Medulla oblongata (tissue), 1 donor: ENCODE measurements at regions not wholly inside any gene's neighbourhood (a gene's known extent, or its start where the extent isn't known, plus 50 kb on each side); places are given as distances from the start of the nearest gene placed in this dataset.

Source experiments
- DNase-seq: peaks from one replicate; pipeline ENCODE4 v3.0.0-alpha.2; 2015; ENCODE audit errors: extremely low spot score

DNA sequence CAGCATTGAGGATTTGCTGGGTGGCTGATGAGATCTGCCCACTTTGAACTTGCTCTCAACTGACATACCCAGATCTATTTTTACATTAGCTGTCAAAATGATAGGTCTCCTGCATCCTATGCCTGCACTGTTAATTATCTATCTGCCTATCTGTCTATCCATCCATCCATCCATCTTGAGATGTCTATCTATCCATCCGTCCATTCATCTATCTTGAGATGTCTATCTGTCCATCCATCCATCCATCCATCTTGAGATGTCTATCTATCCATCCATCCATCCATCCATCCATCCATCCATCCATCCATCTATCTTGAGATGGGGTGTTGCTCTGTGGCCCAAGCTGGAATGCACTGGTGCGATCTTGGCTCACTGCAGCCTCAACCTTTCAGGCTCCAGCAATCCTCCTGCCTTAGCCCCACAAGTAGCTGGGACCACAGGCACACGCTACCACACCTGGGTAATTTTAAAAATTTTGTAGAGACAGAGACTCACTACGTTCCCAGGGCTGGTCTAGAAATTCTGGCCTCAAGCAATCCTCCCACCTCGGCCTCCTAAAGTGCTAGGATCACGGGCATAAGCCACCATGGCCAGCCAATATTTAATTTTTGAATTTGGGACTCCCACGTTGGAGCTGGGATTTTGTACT lies 159.4 kb upstream of the NSMCE3 start:
- DNase-seq = no peak

DNA sequence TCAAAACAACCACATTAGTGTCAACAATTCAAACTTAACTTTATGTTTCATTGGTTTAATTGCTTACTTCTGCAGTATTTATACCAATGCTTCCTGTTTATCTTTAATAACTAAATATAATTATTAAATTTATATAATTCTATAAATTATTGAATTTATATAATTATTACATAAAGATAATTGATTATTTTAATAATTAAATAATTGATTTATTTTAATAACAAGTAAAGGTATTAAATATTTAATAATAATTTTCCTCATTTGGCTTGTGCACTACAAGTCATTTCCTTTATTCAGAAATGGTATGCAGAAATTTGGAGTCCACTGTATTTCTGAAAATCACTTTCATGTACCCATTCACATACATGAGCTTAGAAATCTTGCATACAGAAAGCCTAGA lies 156.2 kb upstream of the NSMCE3 start:
- no peak for DNase-seq

DNA sequence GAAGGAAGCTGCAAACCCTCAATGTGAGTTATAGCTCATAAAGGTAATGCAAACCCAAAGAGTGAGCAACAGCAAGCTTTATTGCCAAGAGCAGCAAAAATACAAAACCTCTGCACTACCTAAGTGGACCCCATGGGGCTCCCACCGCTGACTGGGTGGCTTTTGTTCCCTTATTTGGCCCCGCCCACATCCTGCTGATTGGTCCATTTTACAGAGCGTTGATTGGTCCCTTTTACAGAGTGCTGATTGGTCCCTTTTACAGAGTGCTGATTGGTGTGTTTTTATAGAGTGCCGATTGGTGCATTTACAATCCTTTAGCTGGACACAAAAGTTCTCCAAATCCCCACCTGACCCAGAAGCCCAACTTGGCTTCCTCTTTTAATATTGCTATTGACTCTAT lies 154.5 kb upstream of the NSMCE3 start:
- DNase-seq = no peak

GRCh38 chr15:29422606-29423005 lies 153.0 kb upstream of the NSMCE3 start:
- no peak for DNase-seq

DNA sequence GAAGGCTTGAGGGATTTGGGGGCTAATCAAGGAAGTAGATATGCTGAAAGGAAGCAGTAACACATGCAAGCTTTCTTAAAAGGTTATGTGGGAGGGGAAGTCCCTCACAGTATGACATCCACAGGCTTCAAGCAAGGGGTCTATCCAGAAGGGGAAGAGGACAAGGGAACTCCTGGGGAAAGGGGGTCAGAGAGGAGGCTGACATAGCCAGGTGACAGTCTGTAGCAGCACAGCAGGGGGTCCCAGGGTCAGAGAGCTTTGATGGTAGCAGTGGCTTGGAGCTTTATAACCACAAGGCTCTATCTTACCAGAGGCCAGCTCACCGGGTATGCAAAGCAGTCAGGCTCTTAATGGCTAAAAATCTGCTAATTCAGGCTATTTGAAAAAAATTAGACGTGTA lies 150.6 kb upstream of the NSMCE3 start:
- no peak for DNase-seq

DNA sequence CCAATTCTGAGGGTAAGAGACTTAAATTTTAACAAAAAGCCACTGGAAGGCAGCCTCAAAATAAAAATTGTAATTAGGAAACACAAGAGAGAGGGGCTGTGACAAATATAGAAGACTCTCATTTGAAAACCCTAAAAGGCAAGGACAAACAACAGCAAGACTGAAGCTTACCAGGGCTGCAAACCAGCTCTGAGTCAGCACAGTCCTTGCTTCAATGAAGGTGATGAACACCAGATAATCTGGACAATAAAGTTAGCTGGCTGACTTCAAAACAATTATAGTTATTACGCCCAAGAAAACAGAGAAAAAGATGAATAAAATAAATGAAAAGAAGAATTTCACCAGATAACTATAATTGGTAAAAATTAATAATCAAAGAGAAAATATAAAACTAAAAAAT lies 149.3 kb upstream of the NSMCE3 start:
- no peak for DNase-seq

DNA sequence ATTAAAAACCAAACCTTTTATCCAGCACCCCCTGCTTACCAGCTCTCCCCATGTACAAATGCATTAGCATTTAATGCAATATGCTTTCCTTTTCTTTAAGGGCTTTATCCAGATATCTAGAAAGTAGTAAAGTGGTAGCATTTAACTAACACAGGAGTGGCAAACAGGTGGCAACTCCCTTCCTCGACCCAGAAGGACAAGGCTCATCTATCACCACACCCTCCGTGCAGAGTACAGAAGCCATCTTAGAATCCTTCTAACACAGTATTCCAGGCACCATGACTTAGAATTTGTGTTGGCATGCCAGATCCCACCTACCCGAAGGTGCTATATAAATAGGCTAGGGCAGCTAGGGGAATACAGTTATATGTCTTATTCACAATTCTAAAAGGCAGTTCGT lies 148.6 kb upstream of the NSMCE3 start:
- no peak for DNase-seq

DNA sequence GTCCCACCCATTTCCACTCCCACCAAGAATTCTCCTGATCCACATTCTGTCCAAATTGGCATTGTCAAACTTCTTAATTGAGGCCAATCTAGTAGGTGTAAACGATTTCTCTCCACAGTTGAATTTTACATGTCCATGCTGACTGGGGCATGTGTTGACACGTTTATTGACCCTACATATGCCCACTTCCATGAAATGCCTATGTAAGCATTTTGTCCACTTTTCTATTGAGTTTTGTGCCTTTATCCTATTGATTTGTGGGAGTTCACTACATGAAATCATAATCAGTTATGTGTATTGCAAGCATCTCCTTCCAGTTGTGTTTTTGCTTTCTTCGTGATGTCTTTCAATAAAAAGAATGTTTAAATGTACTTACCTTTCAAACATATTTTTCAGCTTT lies 141.7 kb upstream of the NSMCE3 start:
- no peak for DNase-seq

GRCh38 chr15:29410338-29410737 lies 140.7 kb upstream of the NSMCE3 start:
- DNase-seq = no peak

GRCh38 chr15:29409890-29410289 lies 140.3 kb upstream of the NSMCE3 start:
- no peak for DNase-seq

DNA sequence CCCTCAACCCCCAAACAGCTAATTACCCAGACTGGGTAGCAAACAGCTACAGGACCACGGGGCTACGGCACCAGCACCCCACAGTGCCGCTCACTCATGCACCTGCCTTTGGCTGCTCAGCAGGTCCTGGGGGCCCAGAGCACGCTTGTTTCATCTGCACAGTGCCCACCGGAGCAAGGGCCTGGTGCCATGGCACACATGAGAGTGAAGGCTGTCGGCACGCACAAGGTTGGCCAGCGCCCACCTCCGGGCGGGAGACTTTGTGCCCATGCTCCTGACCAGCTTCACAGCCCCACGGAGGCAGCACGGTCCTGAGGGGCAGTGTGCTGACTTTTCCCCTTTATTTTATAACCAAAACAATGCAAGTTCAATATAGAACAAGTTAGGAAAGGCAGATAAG lies 135.9 kb upstream of the NSMCE3 start:
- DNase-seq = no peak

GRCh38 chr15:29403772-29404171 lies 134.2 kb upstream of the NSMCE3 start:
- no peak for DNase-seq

GRCh38 chr15:29401644-29402043 lies 132.0 kb upstream of the NSMCE3 start:
- DNase-seq = no peak

DNA sequence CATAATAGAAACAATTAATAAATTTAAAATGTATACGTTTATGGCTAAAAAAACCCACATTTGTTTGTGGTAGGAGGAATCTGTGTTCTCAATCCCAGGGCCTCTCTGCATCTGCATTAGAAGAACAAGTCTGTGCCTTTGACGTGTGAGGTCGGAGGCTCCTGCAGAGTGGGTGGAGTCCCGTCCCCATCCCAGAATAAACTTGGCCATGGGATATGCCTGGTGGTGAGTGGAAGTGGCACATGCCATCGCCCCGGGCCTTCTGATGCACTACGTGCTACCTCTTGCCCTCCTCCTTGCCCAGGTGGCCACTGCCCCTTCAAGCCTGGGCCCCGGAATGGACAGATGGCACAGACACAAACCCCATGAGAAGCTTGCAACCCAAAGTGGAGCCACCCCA lies 131.1 kb upstream of the NSMCE3 start:
- no peak for DNase-seq

GRCh38 chr15:29398907-29399306 lies 129.3 kb upstream of the NSMCE3 start:
- no peak for DNase-seq

- no peak for DNase-seq
Observed at GRCh38 chr15:29396176-29396811, 126.7 kb upstream of the NSMCE3 start.

- DNase-seq = no peak
Observed at GRCh38 chr15:29393443-29393842, 123.8 kb upstream of the NSMCE3 start.

- DNase-seq = no peak
Observed at GRCh38 chr15:29392358-29392757, 122.7 kb upstream of the NSMCE3 start.

DNA sequence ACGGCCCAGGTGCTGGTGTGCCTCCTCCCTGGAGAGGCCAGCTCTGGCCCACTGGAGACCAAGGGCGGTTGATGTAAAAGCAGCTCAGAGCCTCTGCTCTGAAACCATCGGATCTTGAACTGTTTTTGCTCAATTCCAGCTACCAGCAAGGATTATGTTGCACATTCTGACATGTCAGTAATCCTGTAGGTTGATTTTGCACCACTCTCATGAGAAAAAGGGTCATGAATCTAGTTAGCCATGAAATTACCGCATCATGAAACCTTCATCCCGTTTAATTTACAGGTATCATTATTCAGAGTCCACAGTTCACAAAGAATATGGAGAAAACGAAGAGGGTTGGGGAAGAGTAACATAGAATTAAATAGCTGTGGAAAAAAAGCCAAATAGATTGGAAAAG lies 120.4 kb upstream of the NSMCE3 start:
- no peak for DNase-seq

GRCh38 chr15:29386523-29386922 lies 116.9 kb upstream of the NSMCE3 start:
- no peak for DNase-seq

DNA sequence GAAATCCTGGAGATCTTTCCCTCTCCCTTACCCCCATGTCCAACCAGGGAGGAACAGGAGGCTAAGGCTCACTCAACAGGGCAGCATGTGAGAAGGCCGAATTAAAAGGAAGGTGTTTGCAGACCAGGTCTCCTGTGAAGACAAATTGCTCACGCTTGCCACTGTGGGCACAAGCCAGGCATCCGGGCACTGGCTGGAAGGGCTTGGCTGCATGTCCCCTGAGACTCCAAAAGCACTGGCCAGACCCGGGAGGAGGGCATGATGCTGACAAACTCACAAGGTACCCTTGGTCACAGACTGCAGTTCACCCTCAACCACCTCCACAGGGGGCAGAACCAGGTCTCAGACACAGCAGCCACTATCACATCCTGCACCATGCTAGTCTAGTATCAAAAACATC lies 113.7 kb upstream of the NSMCE3 start:
- DNase-seq = no peak

DNA sequence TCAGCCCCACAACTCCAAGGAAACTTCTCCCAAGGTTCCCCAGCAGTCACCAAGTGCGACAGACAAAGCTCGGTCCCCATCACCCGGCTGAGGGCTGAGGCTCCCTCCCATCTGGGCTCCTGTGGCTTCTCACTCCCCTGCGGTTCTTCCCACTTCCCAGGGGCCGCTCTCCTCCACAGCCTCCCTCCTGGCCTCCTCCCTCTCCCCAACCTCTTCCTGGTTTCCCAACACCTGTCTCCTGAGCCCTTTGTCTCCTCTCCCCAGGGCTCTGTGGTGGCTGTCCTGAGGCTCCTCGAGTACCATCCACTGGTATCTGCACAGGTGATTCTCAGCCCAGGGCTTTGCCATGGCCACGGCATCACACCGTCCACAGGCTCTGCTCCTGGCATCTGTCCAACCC lies 113.2 kb upstream of the NSMCE3 start:
- no peak for DNase-seq

- no peak for DNase-seq
Observed at GRCh38 chr15:29380466-29380865, 110.8 kb upstream of the NSMCE3 start.

DNA sequence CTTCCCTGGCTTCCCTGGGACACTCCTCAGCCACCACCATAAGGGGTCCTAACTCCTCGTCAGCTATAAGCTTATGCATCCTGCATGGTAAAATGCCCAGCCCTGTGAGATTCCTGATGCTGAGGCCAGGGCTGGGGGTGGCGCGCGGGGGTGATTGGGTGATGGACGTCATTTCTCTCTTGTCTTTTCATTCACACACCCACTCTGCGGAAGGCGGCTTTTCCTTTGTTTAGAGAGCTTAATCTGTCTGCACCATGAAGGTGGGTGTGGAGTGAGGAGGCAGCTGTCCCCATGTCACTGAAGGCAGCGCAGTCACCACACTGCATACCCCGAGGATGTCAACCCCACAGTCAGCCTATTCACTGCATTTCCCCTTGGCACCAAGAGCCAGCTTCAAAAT lies 110.0 kb upstream of the NSMCE3 start:
- no peak for DNase-seq
